CD1c-positive myeloid dendritic cell (primary cell): ENCODE measurements at regions not wholly inside any gene's neighbourhood (a gene's known extent, or its start where the extent isn't known, plus 50 kb on each side); places are given as distances from the start of the nearest gene placed in this dataset.
"Not testable (repeated sequence)": the region's sequence is repeated elsewhere in the genome, so short reads cannot be mapped to it uniquely, and the experiment has no call there.

Source experiments
- DNase-seq: peaks from one replicate; pipeline ENCODE4 v3.0.0-alpha.2; 2016; ENCODE audit errors: extremely low spot score

GRCh38 chr5:163569284-163569683 lies 63.9 kb downstream of the MAT2B start:
- DNase-seq, result no peak

GRCh38 chr5:163571744-163572143 lies 66.3 kb downstream of the MAT2B start:
- no peak for DNase-seq

- no peak for DNase-seq
These were observed 69.3 kb downstream of the MAT2B start for GRCh38 chr5:163574472-163575440.

GRCh38 chr5:163578652-163579051 lies 73.2 kb downstream of the MAT2B start:
- no peak for DNase-seq

GRCh38 chr5:163579729-163580128 lies 74.3 kb downstream of the MAT2B start:
- no peak for DNase-seq

- no peak for DNase-seq
These were observed 75.1 kb downstream of the MAT2B start for GRCh38 chr5:163580516-163580915.

GRCh38 chr5:163583491-163584153 lies 78.2 kb downstream of the MAT2B start:
- DNase-seq, result not testable (repeated sequence)

GRCh38 chr5:163585206-163585605 lies 79.8 kb downstream of the MAT2B start:
- DNase-seq, result no peak

GRCh38 chr5:163586531-163586956 lies 81.1 kb downstream of the MAT2B start:
- DNase-seq, result no peak

GRCh38 chr5:163594951-163595350 lies 89.5 kb downstream of the MAT2B start:
- DNase-seq, result no peak

- no peak for DNase-seq
These were observed 90.7 kb downstream of the MAT2B start for GRCh38 chr5:163595932-163596607.

- DNase-seq, result no peak
These were observed 91.3 kb downstream of the MAT2B start for GRCh38 chr5:163596608-163597315.

GRCh38 chr5:163604013-163604412 lies 98.6 kb downstream of the MAT2B start:
- no peak for DNase-seq

- no peak for DNase-seq
These were observed 101.8 kb downstream of the MAT2B start for GRCh38 chr5:163607256-163607655.

- DNase-seq, result no peak
These were observed 103.2 kb downstream of the MAT2B start for GRCh38 chr5:163608621-163609020.

GRCh38 chr5:163609910-163610309 lies 104.5 kb downstream of the MAT2B start:
- no peak for DNase-seq

- DNase-seq, result no peak
These were observed 107.1 kb downstream of the MAT2B start for GRCh38 chr5:163612358-163613149.

- no peak for DNase-seq
These were observed 107.7 kb downstream of the MAT2B start for GRCh38 chr5:163613150-163613442.

- DNase-seq, result no peak
These were observed 109.4 kb downstream of the MAT2B start for GRCh38 chr5:163614787-163615186.

GRCh38 chr5:163619273-163619934 lies 114.0 kb downstream of the MAT2B start:
- DNase-seq, result no peak

GRCh38 chr5:163619951-163620350 lies 114.5 kb downstream of the MAT2B start:
- no peak for DNase-seq
